ENCODE measurements at regions not wholly inside any gene's neighbourhood (a gene's known extent, or its start where the extent isn't known, plus 50 kb on each side); places are given as distances from the start of the nearest gene placed in this dataset.

GRCh38 chr1:87191646-87192045 is 137.0 kb upstream of the LMO4 start:
- no peak overlapping the region for H3K9ac ChIP-seq (replicated peaks in 1 of 4; ENCODE audit: extremely low read depth in 1 of 4, low read depth in 3 of 4, low read length in 3 of 4)
- FAIRE-seq (no peak), DNase-seq (ENCODE audit: low read depth in 1 of 2, low spot score in 2 of 2) (no peak)
- H3K18ac ChIP-seq (ENCODE audit: extremely low read depth, low read length): no peak overlapping the region
- no peaks in the 10 kb centered on the region for H3K36me3 ChIP-seq (ENCODE audit: control insufficient read depth in 2 of 4, insufficient read depth in 4 of 4, low read length in 3 of 4)
- no peaks in the 10 kb centered on the region for H3K79me1 ChIP-seq (ENCODE audit: low read depth, low read length)
- no peak overlapping the region for H2BK15ac ChIP-seq (ENCODE audit: low read length)
- no peak overlapping the region for H2AK5ac ChIP-seq (ENCODE audit: low read depth, low read length)
- H3K23me2 ChIP-seq (ENCODE audit: low read depth, low read length): no peaks in the 10 kb centered on the region
- no peak overlapping the region for H2BK5ac ChIP-seq (ENCODE audit: low read depth, low read length)
- H4K8ac ChIP-seq (ENCODE audit: extremely low read depth, insufficient read depth, low read length): no peak overlapping the region
- no peak overlapping the region for H3K4me2 ChIP-seq (ENCODE audit: insufficient read depth in 1 of 2, low read depth in 2 of 2, low read length in 2 of 2)
- peak overlapping the region; percentile 19; the same call in 1 of the 2 replicates for H2AFZ ChIP-seq (ENCODE audit: low read length)
- H3K23ac ChIP-seq (ENCODE audit: insufficient read length): no peak overlapping the region
- no peak overlapping the region for H2BK120ac ChIP-seq (replicated peaks; ENCODE audit: low read depth, low read length)
- H3K14ac ChIP-seq (ENCODE audit: insufficient read length): no peak overlapping the region
- ChIA-PET POLR2A (ENCODE audit: partially characterized antibody) (interaction anchor here (0.6 to 0.7 kb wide), 2 partner anchors 53 to 152 kb away, joined by 3 read pairs; no protein-coding TSS in a partner anchor), CTCF (ENCODE audit: partially characterized antibody) (interaction anchor here (0.7 to 0.9 kb wide), 2 partner anchors 22 to 1374 kb away, joined by 3 read pairs; no protein-coding TSS in a partner anchor)
- no peak overlapping the region for H4K5ac ChIP-seq (ENCODE audit: insufficient read length, low read depth, low read length)
- H4K91ac ChIP-seq (replicated peaks; ENCODE audit: insufficient read length, low read length): no peak overlapping the region
- peaks cover 0 to 2% (median 0%) of the 10 kb centered on the region in 4 experiments; a peak in 1 of 7 replicates for H3K4me1 ChIP-seq (replicated peaks in 1 of 4; ENCODE audit: control insufficient read depth in 3 of 4, insufficient read depth in 4 of 4, low read length in 3 of 4)
- H3K56ac ChIP-seq (replicated peaks; ENCODE audit: insufficient read length, low read depth, low read length): no peak overlapping the region
- H2BK20ac ChIP-seq (ENCODE audit: low read length): no peak overlapping the region
- no peak overlapping the region for H3K27ac ChIP-seq (ENCODE audit: low read depth, low read length)
- no peaks in the 10 kb centered on the region for H3K79me2 ChIP-seq (ENCODE audit: control insufficient read depth in 1 of 2, insufficient read depth in 2 of 2, low read length in 2 of 2)
- no peaks in the 10 kb centered on the region for H4K20me1 ChIP-seq (replicated peaks in 1 of 2; ENCODE audit: control insufficient read depth in 1 of 2, insufficient read depth in 2 of 2, low read length in 2 of 2)
- H3K9me3 ChIP-seq (ENCODE audit: insufficient read depth in 2 of 2, low read depth in 1 of 2, low read length in 1 of 2): no peaks in the 10 kb centered on the region
- H3K4me3 ChIP-seq (ENCODE audit: extremely low read depth in 1 of 4, insufficient read depth in 2 of 4, low read depth in 3 of 4, low read length in 4 of 4): no peak overlapping the region
- no peak overlapping the region for H2BK12ac ChIP-seq (ENCODE audit: low read depth, low read length)
- H3K4ac ChIP-seq (replicated peaks; ENCODE audit: insufficient read length, low read depth, low read length): no peak overlapping the region
- 94% methylated on average over 2 of the region's 2 CpGs; no CpG with 5 or more reads in 1 of the 2 experiments for WGBS, 2 experiments (ENCODE audit: extremely low coverage in 1 of 2, insufficient coverage in 1 of 2, insufficient read length in 1 of 2, insufficient replicate concordance in 2 of 2, low coverage in 1 of 2, low lambda C conversion rate in 2 of 2, missing lambda C conversion rate in 1 of 2)
- no peaks in the 10 kb centered on the region for H3K27me3 ChIP-seq (replicated peaks in 1 of 4; ENCODE audit: control insufficient read depth in 3 of 4, extremely low read depth in 1 of 4, insufficient read depth in 3 of 4, low read length in 3 of 4)
- TF ChIP-seq HDAC2 (IDR thresholded peaks at IDR 0.05; ENCODE audit: borderline replicate concordance in 1 of 2, low read depth in 2 of 2, low read length in 2 of 2): no peak
- TF ChIP-seq SP1 (IDR thresholded peaks at IDR 0.05; ENCODE audit: low read depth, low read length): no peak
- TF ChIP-seq BACH1 (IDR thresholded peaks at IDR 0.05; ENCODE audit: low read length): no peak
- no peak for TF ChIP-seq SRF (IDR thresholded peaks at IDR 0.05; ENCODE audit: low read depth, low read length)
- no peak for TF ChIP-seq POLR2AphosphoS5 (IDR thresholded peaks at IDR 0.05; ENCODE audit: low read depth, low read length)
- no peak for TF ChIP-seq SP2 (IDR thresholded peaks at IDR 0.05; ENCODE audit: low read length)
- no peak for TF ChIP-seq CTCF (IDR thresholded peaks at IDR 0.05; ENCODE audit: control extremely low read depth in 1 of 3, insufficient read depth in 1 of 3, low read depth in 1 of 3, low read length in 3 of 3)
- TF ChIP-seq E2F6 (IDR thresholded peaks at IDR 0.05): no peak
- TF ChIP-seq KDM1A (IDR thresholded peaks at IDR 0.05; ENCODE audit: borderline replicate concordance, low read length): no peak
- TF ChIP-seq YY1 (IDR thresholded peaks at IDR 0.05; ENCODE audit: low read depth, low read length): no peak
- no peak for TF ChIP-seq ASH2L (IDR thresholded peaks at IDR 0.05; ENCODE audit: low read length)
- no peak for TF ChIP-seq RBBP5 (IDR thresholded peaks at IDR 0.05; ENCODE audit: borderline replicate concordance, low read depth, low read length)
